Natural killer cell (primary cell): ENCODE measurements at regions not wholly inside any gene's neighbourhood (a gene's known extent, or its start where the extent isn't known, plus 50 kb on each side); places are given as distances from the start of the nearest gene placed in this dataset.

Experiments
- ATAC-seq, 3 donors: fragments of 150-1000 bp in 2 of 3; fragments of 200-7000 bp in 1 of 3; cut with Tn5 transposase; 1 replicate in 1 of 3; 2 replicates in 2 of 3; pipeline ENCODE4 v1.10.0; 2021; ENCODE audit warnings: mild to moderate bottlenecking in 2 of 3, moderate library complexity in 2 of 3
- DNase-seq, 2 donors: peaks; one replicate each; pipeline versions ENCODE4 v3.0.0 to v3.0.0-alpha.2; 2013 to 2021; ENCODE audit warnings: mixed read lengths in 1 of 2
- H3K27ac ChIP-seq: one replicate; pipeline ENCODE4 v1.5.1; 2013; ENCODE audit warnings: mild to moderate bottlenecking, low read length
- H3K27me3 ChIP-seq: one replicate; pipeline ENCODE4 v1.6.1; 2013; ENCODE audit warnings: low read length; ENCODE audit not compliant: control insufficient read depth, insufficient read depth
- H3K36me3 ChIP-seq: one replicate; pipeline ENCODE4 v1.6.1; 2013; ENCODE audit warnings: low read length; ENCODE audit not compliant: control insufficient read depth, insufficient read depth
- H3K4me1 ChIP-seq: one replicate; pipeline ENCODE4 v1.6.1; 2013; ENCODE audit warnings: low read length; ENCODE audit not compliant: control insufficient read depth, insufficient read depth
- H3K4me3 ChIP-seq: one replicate; pipeline ENCODE4 v1.5.1; 2013; ENCODE audit warnings: low read length
- H3K9me3 ChIP-seq: one replicate; pipeline ENCODE4 v1.6.1; 2013; ENCODE audit warnings: low read length; ENCODE audit not compliant: control insufficient read depth, insufficient read depth
- H3K27ac Mint-ChIP-seq, 2 donors: one replicate each; pipeline ENCODE4 v1.8.0; 2022; ENCODE audit warnings: mild to moderate bottlenecking in 2 of 2, mixed read lengths in 2 of 2, moderate library complexity in 1 of 2
- H3K27me3 Mint-ChIP-seq, 2 donors: one replicate each; pipeline ENCODE4 v1.8.0; 2022; ENCODE audit warnings: low read depth in 2 of 2, mixed read lengths in 2 of 2
- H3K36me3 Mint-ChIP-seq: one replicate; pipeline ENCODE4 v1.8.0; 2022; ENCODE audit warnings: mixed read lengths
- H3K4me1 Mint-ChIP-seq, 2 donors: one replicate each; pipeline ENCODE4 v1.8.0; 2022; ENCODE audit warnings: mixed read lengths in 2 of 2
- H3K4me3 Mint-ChIP-seq: one replicate; pipeline ENCODE4 v1.8.0; 2022; ENCODE audit warnings: mild to moderate bottlenecking, moderate library complexity, mixed read lengths
- H3K9me3 Mint-ChIP-seq, 2 donors: one replicate each; pipeline ENCODE4 v1.8.0; 2022; ENCODE audit warnings: mixed read lengths in 2 of 2
- CTCF ChIP-seq: fragments of 200-600 bp; IDR thresholded peaks from one replicate; pipeline ENCODE4 v1.8.0; 2022; ENCODE audit warnings: antibody characterized with exemption
- WGBS: methylation state at CpG from one replicate; pipeline ENCODE4 v1.1.7; 2013; ENCODE audit warnings: missing lambda C conversion rate; ENCODE audit not compliant: insufficient coverage; 5-methylcytosine and 5-hydroxymethylcytosine counted together
- intact Hi-C: fragments of 100-400 bp; cut with micrococcal nuclease; formaldehyde crosslinking; loops from one replicate; pipeline ENCODE4 v1.14.2; 2022

GRCh38 chr9:86563350-86563749, 209.1 kb upstream of the TUT7 start:
- ATAC-seq (no peak), DNase-seq (no peak)
- Histone ChIP-seq H3K36me3 (no peaks in the 10 kb centered on the region), H3K27me3 (no peaks in the 10 kb centered on the region), H3K27ac (no peak overlapping the region), H3K4me3 (no peak overlapping the region), H3K4me1 (no peaks in the 10 kb centered on the region), H3K9me3 (no peaks in the 10 kb centered on the region)
- WGBS, result 66% methylated on average over 3 of the region's 3 CpGs
- intact Hi-C loops, result no loop called here
- no peak overlapping the region for H3K27ac Mint-ChIP-seq
- no peak overlapping the region for H3K4me3 Mint-ChIP-seq
- no peaks in the 10 kb centered on the region for H3K36me3 Mint-ChIP-seq
- H3K9me3 Mint-ChIP-seq, result peaks cover 0 to 2% of the 10 kb centered on the region in 2 donors
- H3K27me3 Mint-ChIP-seq, result peaks cover 20 to 31% of the 10 kb centered on the region in 2 donors
- no peak for TF ChIP-seq CTCF
- no peaks in the 10 kb centered on the region for H3K4me1 Mint-ChIP-seq

GRCh38 chr9:86562691-86563090, 208.5 kb upstream of the TUT7 start:
- Mint-ChIP-seq H3K27ac (no peak overlapping the region), H3K4me1 (no peaks in the 10 kb centered on the region), H3K36me3 (no peaks in the 10 kb centered on the region), H3K27me3 (peaks cover 19 to 31% of the 10 kb centered on the region in 2 donors), H3K9me3 (no peaks in the 10 kb centered on the region), H3K4me3 (no peak overlapping the region)
- Histone ChIP-seq H3K36me3 (no peaks in the 10 kb centered on the region), H3K27ac (no peak overlapping the region), H3K4me1 (no peaks in the 10 kb centered on the region), H3K9me3 (no peaks in the 10 kb centered on the region), H3K27me3 (no peaks in the 10 kb centered on the region), H3K4me3 (no peak overlapping the region)
- no peak for TF ChIP-seq CTCF
- ATAC-seq, result no peak
- 65% methylated on average over 4 of the region's 5 CpGs for WGBS
- no peak for DNase-seq
- intact Hi-C loops, result no loop called here

GRCh38 chr9:86557918-86558317, 203.7 kb upstream of the TUT7 start:
- H3K27me3 ChIP-seq, result no peaks in the 10 kb centered on the region
- H3K4me1 ChIP-seq, result no peaks in the 10 kb centered on the region
- ATAC-seq, result no peak
- no peaks in the 10 kb centered on the region for H3K36me3 ChIP-seq
- H3K9me3 Mint-ChIP-seq, result no peaks in the 10 kb centered on the region
- no peak overlapping the region for H3K27ac Mint-ChIP-seq
- H3K4me1 Mint-ChIP-seq, result no peaks in the 10 kb centered on the region
- H3K36me3 Mint-ChIP-seq, result no peaks in the 10 kb centered on the region
- H3K9me3 ChIP-seq, result no peaks in the 10 kb centered on the region
- no peak for TF ChIP-seq CTCF
- DNase-seq, result no peak
- intact Hi-C loops, result no loop called here
- no peak overlapping the region for H3K4me3 ChIP-seq
- no peak overlapping the region for H3K4me3 Mint-ChIP-seq
- H3K27ac ChIP-seq, result no peak overlapping the region
- 85% methylated on average over 3 of the region's 3 CpGs for WGBS
- H3K27me3 Mint-ChIP-seq, result peaks cover 20 to 52% of the 10 kb centered on the region in 2 donors

- no peaks in the 10 kb centered on the region for H3K4me1 Mint-ChIP-seq
- peaks cover 19 to 52% of the 10 kb centered on the region in 2 donors for H3K27me3 Mint-ChIP-seq
- no peak overlapping the region for H3K27ac Mint-ChIP-seq
- Histone ChIP-seq H3K36me3 (no peaks in the 10 kb centered on the region), H3K27ac (no peak overlapping the region), H3K4me3 (no peak overlapping the region), H3K4me1 (no peaks in the 10 kb centered on the region), H3K9me3 (no peaks in the 10 kb centered on the region), H3K27me3 (no peaks in the 10 kb centered on the region)
- no peak overlapping the region for H3K4me3 Mint-ChIP-seq
- intact Hi-C loops, result no loop called here
- no peak for TF ChIP-seq CTCF
- 75% methylated on average over 7 of the region's 7 CpGs for WGBS
- ATAC-seq, result peak in 1 of 3 donors; percentile 32
- H3K9me3 Mint-ChIP-seq, result no peaks in the 10 kb centered on the region
- no peak for DNase-seq
- H3K36me3 Mint-ChIP-seq, result no peaks in the 10 kb centered on the region
These were observed 203.0 kb upstream of the TUT7 start for GRCh38 chr9:86557063-86557766.
